ENCODE measurements at regions not wholly inside any gene's neighbourhood (a gene's known extent, or its start where the extent isn't known, plus 50 kb on each side); places are given as distances from the start of the nearest gene placed in this dataset.

- Histone ChIP-seq H3K79me1 (ENCODE audit: insufficient read depth, low read depth, low read length, poor library complexity, severe bottlenecking) (no peaks in the 10 kb centered on the region), H2AK5ac (ENCODE audit: insufficient read length, low read length) (no peak overlapping the region), H2AFZ (ENCODE audit: low read length) (no peak overlapping the region), H4K5ac (ENCODE audit: insufficient read length, low read depth, low read length) (no peak overlapping the region), H3T11ph (ENCODE audit: low read length) (no peak overlapping the region), H3K9ac (ENCODE audit: extremely low read depth, insufficient read length, low read length) (no peak overlapping the region), H3K4me2 (ENCODE audit: insufficient read depth, insufficient read length, low read length) (no peak overlapping the region), H4K91ac (ENCODE audit: insufficient read length, low read depth, low read length) (no peak overlapping the region), H3K4me1 (ENCODE audit: insufficient read depth, low read length) (peaks cover 4% of the 10 kb centered on the region; the same call in 1 of the 2 replicates), H3K23ac (ENCODE audit: insufficient read length, low read depth, low read length) (no peak overlapping the region), H3K27me3 (ENCODE audit: insufficient read depth, low read length) (peaks cover 18% of the 10 kb centered on the region; the same call in 1 of the 2 replicates), H2BK15ac (ENCODE audit: low read depth, low read length) (no peak overlapping the region), H2BK20ac (ENCODE audit: low read depth, low read length, poor library complexity, severe bottlenecking) (no peak overlapping the region), H2BK12ac (ENCODE audit: insufficient read length, low read depth, low read length) (no peak overlapping the region), H2BK120ac (ENCODE audit: low read depth, low read length, poor library complexity, severe bottlenecking) (no peak overlapping the region), H3K56ac (ENCODE audit: insufficient read length, low read depth, low read length) (no peak overlapping the region), H3K4ac (ENCODE audit: low read depth, low read length) (no peak overlapping the region), H3K18ac (ENCODE audit: insufficient read length, low read depth, low read length) (no peak overlapping the region), H4K8ac (replicated peaks; ENCODE audit: insufficient read length, low read depth, low read length) (no peak overlapping the region), H4K20me1 (ENCODE audit: control insufficient read depth, insufficient read depth, insufficient read length) (no peaks in the 10 kb centered on the region), H3K27ac (ENCODE audit: insufficient read length, low read depth, low read length) (no peak overlapping the region), H3K14ac (ENCODE audit: insufficient read depth, low read length) (no peak overlapping the region), H3K23me2 (ENCODE audit: insufficient read length, low read depth, low read length, poor library complexity, severe bottlenecking) (no peaks in the 10 kb centered on the region), H3K79me2 (ENCODE audit: insufficient read depth, low read length) (no peaks in the 10 kb centered on the region), H2BK5ac (ENCODE audit: insufficient read length, low read length) (no peak overlapping the region), H3K9me3 (ENCODE audit: control insufficient read depth, low read depth, low read length) (no peaks in the 10 kb centered on the region)
- TF ChIP-seq CTCF (conservative IDR thresholded peaks at IDR 0.05): no peak
- Mint-ChIP-seq H3K9me3 (no peaks in the 10 kb centered on the region; a peak in 1 of 5 replicates), H3K4me1 (peaks cover 39 to 49% of the 10 kb centered on the region in 2 experiments), H3K4me3 (no peak overlapping the region), H3K27ac (no peak overlapping the region), H3K36me3 (ENCODE audit: insufficient read depth in 1 of 3, low read depth in 3 of 3) (no peaks in the 10 kb centered on the region), H3K27me3 (ENCODE audit: low read depth) (peaks cover 66% of the 10 kb centered on the region)
- WGBS (ENCODE audit: extremely low coverage, insufficient read length, low lambda C conversion rate): no CpG with 5 or more reads among the region's 2 CpGs
- no peak for DNase-seq
Measured at GRCh38 chr1:90564164-90564563, 152.9 kb downstream of the BARHL2 start.
